ENCODE measurements at regions not wholly inside any gene's neighbourhood (a gene's known extent, or its start where the extent isn't known, plus 50 kb on each side); places are given as distances from the start of the nearest gene placed in this dataset.

DNA sequence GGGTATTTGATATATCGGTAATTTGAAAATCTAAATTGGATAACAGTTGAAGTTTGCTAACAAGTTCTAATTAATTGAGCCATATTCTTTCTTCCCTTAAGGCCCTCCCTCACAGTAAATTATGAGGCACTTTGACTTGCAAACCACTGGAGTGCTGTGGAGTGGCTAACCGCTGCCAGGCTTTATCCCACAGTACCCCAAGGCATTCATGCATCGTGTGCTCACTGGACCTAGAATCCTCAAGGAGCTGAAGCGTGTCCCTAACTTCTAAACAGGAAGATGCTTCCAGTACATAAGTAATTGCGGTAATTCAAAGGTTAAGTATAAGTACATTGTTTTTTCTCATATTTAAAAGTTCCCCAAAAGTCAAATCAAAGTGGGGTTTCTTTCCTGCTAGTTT lies 499.9 kb downstream of the TFAP2A start:
- no peak overlapping the region for H3K4me3 ChIP-seq (ENCODE audit: low read depth, low read length)
- no peak for DNase-seq (ENCODE audit: low read depth)
- in situ Hi-C loops (cut with HindIII; ENCODE audit: low sequenced_read_pairs): no loop called here
- TF ChIP-seq, protein P1, sequence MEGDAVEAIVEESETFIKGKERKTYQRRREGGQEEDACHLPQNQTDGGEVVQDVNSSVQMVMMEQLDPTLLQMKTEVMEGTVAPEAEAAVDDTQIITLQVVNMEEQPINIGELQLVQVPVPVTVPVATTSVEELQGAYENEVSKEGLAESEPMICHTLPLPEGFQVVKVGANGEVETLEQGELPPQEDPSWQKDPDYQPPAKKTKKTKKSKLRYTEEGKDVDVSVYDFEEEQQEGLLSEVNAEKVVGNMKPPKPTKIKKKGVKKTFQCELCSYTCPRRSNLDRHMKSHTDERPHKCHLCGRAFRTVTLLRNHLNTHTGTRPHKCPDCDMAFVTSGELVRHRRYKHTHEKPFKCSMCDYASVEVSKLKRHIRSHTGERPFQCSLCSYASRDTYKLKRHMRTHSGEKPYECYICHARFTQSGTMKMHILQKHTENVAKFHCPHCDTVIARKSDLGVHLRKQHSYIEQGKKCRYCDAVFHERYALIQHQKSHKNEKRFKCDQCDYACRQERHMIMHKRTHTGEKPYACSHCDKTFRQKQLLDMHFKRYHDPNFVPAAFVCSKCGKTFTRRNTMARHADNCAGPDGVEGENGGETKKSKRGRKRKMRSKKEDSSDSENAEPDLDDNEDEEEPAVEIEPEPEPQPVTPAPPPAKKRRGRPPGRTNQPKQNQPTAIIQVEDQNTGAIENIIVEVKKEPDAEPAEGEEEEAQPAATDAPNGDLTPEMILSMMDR (IDR thresholded peaks at IDR 0.05; ENCODE audit: low read depth, low read length, missing control alignments): no peak

DNA sequence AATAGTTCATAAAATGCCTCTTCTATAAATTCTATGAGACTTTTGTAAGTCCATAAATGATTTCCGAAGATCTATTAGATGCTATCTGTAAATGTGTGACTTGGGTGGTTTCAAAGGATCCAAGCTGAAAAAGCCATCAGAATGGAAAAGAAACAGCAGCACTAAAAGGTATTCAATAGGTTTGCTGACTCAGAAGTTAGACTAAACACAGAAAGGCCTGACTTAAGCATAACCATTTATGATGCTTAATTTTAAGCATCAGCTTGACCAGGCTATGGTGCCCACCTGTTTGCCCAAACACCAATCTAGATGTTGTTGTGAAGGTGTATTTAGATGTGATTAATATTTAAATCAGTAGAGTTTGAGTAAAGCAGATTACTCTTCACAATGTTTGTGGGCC lies 513.5 kb downstream of the TFAP2A start:
- in situ Hi-C loops (cut with HindIII; ENCODE audit: low sequenced_read_pairs): no loop called here
- DNase-seq (ENCODE audit: low read depth): no peak
- no peak overlapping the region for H3K4me3 ChIP-seq (ENCODE audit: low read depth, low read length)
- TF ChIP-seq, protein P1 (IDR thresholded peaks at IDR 0.05; ENCODE audit: low read depth, low read length, missing control alignments): no peak

DNA sequence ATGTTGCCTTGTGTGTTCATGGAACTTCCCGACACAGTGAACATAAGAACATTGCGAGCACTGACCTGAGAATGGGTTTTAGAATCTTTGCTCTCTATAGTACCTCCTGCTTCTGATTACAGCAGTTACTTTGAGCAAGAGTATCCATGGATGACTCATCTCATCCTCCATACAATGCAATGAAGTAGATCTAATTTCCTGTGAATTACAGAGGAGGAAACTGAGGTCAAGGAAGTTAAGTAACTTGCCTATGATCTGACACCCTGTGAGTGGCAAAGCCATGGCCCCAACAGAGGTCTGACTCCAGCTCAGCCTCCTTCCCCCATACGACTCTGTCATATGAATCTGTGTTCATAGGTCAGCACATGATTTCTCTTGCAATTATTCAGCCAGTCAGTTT lies 518.1 kb downstream of the TFAP2A start:
- H3K4me3 ChIP-seq (ENCODE audit: low read depth, low read length): no peak overlapping the region
- DNase-seq (ENCODE audit: low read depth): no peak
- TF ChIP-seq, protein P1 (IDR thresholded peaks at IDR 0.05; ENCODE audit: low read depth, low read length, missing control alignments): no peak
- in situ Hi-C loops (cut with HindIII; ENCODE audit: low sequenced_read_pairs): no loop called here

DNA sequence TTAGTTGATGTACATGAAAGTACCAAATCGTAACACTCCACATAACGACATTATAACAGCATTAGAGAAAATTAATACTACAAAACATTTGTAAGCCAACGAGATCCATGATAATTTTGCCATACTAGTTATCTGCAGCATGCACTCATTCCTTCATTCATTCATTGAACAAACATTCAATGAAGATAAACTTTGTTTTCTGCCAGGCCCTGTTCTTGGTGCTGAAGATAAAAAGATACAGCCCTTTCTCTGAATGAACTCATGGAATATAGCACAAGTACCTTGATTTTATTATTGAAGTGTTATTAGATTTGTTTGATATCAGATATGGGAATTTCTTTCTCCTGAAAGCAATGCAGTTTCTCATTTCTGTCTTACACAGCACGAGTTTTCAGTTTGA lies 524.0 kb downstream of the TFAP2A start:
- no peak overlapping the region for H3K4me3 ChIP-seq (ENCODE audit: low read depth, low read length)
- in situ Hi-C loops (cut with HindIII; ENCODE audit: low sequenced_read_pairs): no loop called here
- TF ChIP-seq, protein P1 (IDR thresholded peaks at IDR 0.05; ENCODE audit: low read depth, low read length, missing control alignments): no peak
- DNase-seq (ENCODE audit: low read depth): no peak

DNA sequence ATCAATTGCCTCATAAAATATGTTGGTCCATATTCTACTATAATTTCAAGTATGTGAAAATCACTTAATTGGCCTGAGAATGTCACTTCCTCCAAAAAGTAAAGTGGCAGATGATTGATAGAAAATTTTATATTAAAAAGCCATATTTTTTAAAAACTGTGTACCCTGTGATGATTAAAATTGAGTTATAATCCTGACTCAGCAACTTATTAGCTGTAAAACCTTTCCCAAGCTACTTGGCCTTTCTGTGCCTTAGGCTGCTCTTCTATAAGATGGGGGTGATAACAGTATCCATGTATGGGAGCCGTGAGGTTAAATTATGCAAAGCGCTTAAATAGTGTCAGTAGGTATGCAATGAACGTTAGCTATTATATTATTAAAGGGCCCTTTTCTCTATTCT lies 524.4 kb downstream of the TFAP2A start:
- DNase-seq (ENCODE audit: low read depth): no peak
- TF ChIP-seq, protein P1 (IDR thresholded peaks at IDR 0.05; ENCODE audit: low read depth, low read length, missing control alignments): no peak
- in situ Hi-C loops (cut with HindIII; ENCODE audit: low sequenced_read_pairs): no loop called here
- no peak overlapping the region for H3K4me3 ChIP-seq (ENCODE audit: low read depth, low read length)

DNA sequence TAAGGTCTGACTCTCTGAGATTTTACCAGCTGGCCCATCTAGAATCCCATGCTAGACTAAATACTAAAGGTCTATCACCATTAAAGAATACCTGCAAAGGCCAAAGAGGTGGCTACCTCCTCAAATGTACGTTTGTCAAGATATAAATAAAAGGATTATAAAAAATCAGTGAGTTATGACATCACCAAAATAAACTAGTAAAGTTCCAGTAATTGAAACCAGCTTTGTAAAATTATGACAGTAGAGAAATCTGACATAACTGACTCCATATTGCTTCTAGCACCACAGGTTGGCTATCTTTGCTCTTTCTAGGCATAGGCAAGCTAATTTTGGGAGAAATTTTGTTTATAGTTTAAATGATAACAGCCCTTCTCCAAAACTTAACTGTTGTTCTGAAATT lies 536.3 kb downstream of the TFAP2A start:
- in situ Hi-C loops (cut with HindIII; ENCODE audit: low sequenced_read_pairs): no loop called here
- no peak for DNase-seq (ENCODE audit: low read depth)
- TF ChIP-seq, protein P1 (IDR thresholded peaks at IDR 0.05; ENCODE audit: low read depth, low read length, missing control alignments): no peak

More for the DNA sequence above, 536.3 kb downstream of the TFAP2A start:
- no peak overlapping the region for H3K4me3 ChIP-seq (ENCODE audit: low read depth, low read length)
